ENCODE measurements at regions not wholly inside any gene's neighbourhood (a gene's known extent, or its start where the extent isn't known, plus 50 kb on each side); places are given as distances from the start of the nearest gene placed in this dataset.

DNA sequence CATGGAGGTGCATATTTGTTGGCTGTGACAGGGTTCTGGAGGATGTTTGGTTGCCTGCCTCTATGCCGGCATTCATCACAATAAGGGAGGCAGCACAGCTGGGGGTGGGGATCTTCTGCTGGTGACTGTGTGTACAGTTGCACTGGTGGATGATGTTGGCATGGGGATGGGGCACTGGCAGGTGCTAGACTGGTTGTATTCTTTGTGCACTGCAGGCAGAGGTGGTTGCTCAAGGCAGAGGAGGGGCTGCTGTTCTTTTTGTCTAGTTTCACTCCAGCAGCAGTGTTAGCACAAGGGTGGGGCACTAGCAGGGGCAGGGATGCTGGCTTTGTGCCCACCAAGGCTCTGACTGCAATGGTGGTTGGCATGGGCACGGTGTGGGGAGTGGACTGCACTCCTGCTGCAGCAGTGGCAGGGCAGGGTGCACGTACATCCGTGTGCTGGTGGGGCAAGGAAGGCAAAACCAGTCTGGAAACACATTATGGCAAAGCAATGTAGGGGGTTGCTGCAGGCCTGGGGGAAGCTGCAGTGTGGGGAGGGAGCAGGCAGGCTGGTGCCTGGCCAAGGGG lies 69.3 kb downstream of the ISOC1 start:
- DNase-seq (ENCODE audit: low read depth) (no peak), FAIRE-seq (no peak)
- TF ChIP-seq, protein P1, sequence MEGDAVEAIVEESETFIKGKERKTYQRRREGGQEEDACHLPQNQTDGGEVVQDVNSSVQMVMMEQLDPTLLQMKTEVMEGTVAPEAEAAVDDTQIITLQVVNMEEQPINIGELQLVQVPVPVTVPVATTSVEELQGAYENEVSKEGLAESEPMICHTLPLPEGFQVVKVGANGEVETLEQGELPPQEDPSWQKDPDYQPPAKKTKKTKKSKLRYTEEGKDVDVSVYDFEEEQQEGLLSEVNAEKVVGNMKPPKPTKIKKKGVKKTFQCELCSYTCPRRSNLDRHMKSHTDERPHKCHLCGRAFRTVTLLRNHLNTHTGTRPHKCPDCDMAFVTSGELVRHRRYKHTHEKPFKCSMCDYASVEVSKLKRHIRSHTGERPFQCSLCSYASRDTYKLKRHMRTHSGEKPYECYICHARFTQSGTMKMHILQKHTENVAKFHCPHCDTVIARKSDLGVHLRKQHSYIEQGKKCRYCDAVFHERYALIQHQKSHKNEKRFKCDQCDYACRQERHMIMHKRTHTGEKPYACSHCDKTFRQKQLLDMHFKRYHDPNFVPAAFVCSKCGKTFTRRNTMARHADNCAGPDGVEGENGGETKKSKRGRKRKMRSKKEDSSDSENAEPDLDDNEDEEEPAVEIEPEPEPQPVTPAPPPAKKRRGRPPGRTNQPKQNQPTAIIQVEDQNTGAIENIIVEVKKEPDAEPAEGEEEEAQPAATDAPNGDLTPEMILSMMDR (IDR thresholded peaks at IDR 0.05; ENCODE audit: insufficient read depth, low read length, severe bottlenecking): no peak
- H3K36me3 ChIP-seq (ENCODE audit: control insufficient read depth, insufficient read depth, low read length): no peaks in the 10 kb centered on the region
- no peaks in the 10 kb centered on the region for H3K27me3 ChIP-seq (ENCODE audit: control insufficient read depth, insufficient read depth, low read length)
- no peak overlapping the region for H3K4me3 ChIP-seq (ENCODE audit: low read depth, low read length)

DNA sequence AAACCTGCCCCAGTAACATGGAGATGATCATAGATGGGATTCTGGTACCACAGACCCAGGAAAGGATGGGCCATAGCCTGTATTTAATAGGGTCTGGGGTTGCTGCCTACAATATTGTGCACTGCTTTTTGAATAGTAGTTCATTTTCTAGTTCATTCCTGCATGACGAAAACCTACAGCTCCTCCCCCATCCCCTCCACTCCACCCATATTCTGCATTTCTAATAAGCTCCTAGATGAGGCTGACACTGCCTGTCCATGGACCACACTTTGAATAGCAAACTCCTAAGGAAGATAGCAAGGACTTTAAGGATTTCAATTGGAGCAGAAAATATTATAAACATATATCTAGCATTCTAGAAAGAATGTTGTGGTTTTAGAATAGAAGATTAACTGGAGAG lies 75.5 kb downstream of the ISOC1 start:
- no peak for FAIRE-seq
- no peak for DNase-seq (ENCODE audit: low read depth)
- H3K36me3 ChIP-seq (ENCODE audit: control insufficient read depth, insufficient read depth, low read length): no peaks in the 10 kb centered on the region
- H3K27me3 ChIP-seq (ENCODE audit: control insufficient read depth, insufficient read depth, low read length): no peaks in the 10 kb centered on the region
- no peak overlapping the region for H3K4me3 ChIP-seq (ENCODE audit: low read depth, low read length)
- TF ChIP-seq, protein P1 (IDR thresholded peaks at IDR 0.05; ENCODE audit: insufficient read depth, low read length, severe bottlenecking): no peak

DNA sequence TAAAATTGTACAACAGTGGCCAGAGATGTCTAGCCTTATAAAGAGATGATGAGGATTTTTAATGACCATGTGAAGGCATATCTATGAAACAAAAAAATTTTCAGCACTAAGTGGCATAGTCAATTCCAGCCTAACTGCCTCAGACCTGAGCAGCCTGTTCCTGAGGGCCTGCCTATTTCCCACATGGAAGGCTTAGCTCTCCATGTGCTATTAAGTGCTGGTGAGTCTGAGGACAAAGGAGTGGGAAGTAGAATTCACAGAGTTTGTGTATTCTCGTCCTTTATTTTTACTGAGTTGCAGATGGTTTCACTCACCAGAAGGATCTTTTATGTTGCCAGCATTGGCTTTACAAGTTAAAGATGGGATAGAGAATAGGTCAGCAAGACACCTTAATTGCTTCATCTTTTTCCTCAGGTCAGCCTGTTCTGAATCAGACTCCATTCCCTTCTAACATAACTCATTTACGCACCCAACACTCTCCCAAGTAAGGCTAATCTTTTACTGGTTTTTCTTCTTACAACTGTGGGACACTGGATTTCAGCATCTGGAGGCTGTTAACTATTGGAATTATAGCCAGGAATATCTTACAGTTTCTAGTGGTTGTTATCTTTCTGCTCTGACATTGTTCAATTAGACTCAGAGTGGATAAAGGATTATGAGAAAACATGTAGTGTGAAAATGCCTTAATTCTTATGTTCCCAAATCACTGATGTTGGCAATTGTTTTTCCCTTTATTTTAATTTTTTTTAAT lies 76.8 kb downstream of the ISOC1 start:
- DNase-seq (ENCODE audit: low read depth) (no peak), FAIRE-seq (no peak)
- Histone ChIP-seq H3K36me3 (ENCODE audit: control insufficient read depth, insufficient read depth, low read length) (no peaks in the 10 kb centered on the region), H3K4me3 (ENCODE audit: low read depth, low read length) (no peak overlapping the region), H3K27me3 (ENCODE audit: control insufficient read depth, insufficient read depth, low read length) (no peaks in the 10 kb centered on the region)
- TF ChIP-seq, protein P1 (IDR thresholded peaks at IDR 0.05; ENCODE audit: insufficient read depth, low read length, severe bottlenecking): no peak

DNA sequence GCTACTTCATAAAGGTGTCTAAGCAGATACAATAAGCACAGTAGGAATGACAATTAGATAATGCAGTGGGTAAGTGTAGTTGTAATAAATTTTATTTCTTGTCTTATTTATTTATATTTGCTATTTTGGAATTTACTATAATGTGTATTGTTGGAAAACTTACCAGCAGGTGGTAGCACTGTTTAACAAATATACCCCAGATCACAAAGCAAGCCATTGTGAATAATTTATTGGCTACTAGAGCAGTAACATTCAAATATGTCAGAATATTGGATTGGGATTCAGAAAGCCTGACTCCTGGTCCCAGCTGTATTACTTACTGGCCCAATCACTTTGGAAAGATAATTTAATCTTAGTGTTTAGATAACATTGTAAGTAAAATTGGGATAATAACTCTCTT lies 78.0 kb downstream of the ISOC1 start:
- TF ChIP-seq, protein P1 (IDR thresholded peaks at IDR 0.05; ENCODE audit: insufficient read depth, low read length, severe bottlenecking): no peak
- Histone ChIP-seq H3K27me3 (ENCODE audit: control insufficient read depth, insufficient read depth, low read length) (no peaks in the 10 kb centered on the region), H3K36me3 (ENCODE audit: control insufficient read depth, insufficient read depth, low read length) (no peaks in the 10 kb centered on the region), H3K4me3 (ENCODE audit: low read depth, low read length) (no peak overlapping the region)
- FAIRE-seq: no peak
- DNase-seq (ENCODE audit: low read depth): peak; percentile 29

DNA sequence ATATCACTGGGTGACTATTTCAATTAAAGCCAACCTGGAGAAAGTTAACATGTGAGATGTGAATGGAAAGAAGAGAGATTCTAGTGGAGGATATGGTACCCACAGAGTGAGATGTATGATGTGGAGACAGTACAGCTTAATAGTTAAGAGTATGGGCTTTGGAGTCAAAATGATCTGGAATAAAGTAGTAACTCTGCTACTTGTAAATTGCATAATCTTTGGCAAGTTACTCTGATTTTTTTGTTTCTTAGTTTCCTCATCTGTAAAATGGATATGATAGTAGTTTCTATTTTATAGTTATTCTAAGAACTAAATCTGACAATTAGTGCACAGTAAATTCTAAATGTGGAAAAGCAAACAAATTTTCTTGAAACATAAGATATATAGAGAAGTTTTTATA lies 79.2 kb downstream of the ISOC1 start:
- FAIRE-seq (no peak), DNase-seq (ENCODE audit: low read depth) (no peak)
- TF ChIP-seq, protein P1 (IDR thresholded peaks at IDR 0.05; ENCODE audit: insufficient read depth, low read length, severe bottlenecking): no peak

More for the DNA sequence above, 79.2 kb downstream of the ISOC1 start:
- Histone ChIP-seq H3K27me3 (ENCODE audit: control insufficient read depth, insufficient read depth, low read length) (no peaks in the 10 kb centered on the region), H3K4me3 (ENCODE audit: low read depth, low read length) (no peak overlapping the region), H3K36me3 (ENCODE audit: control insufficient read depth, insufficient read depth, low read length) (no peaks in the 10 kb centered on the region)

All from bronchial epithelial cell (primary cell).